RWPE1 (cell line): ENCODE measurements at regions not wholly inside any gene's neighbourhood (a gene's known extent, or its start where the extent isn't known, plus 50 kb on each side); places are given as distances from the start of the nearest gene placed in this dataset.

Source experiments
- CTCF ChIA-PET: fragments of 350-600 bp; sonication (Branson Sonifier 250); formaldehyde crosslinking; extraction: SDS; loops from one replicate; lab custom pipeline; 2021; lab: Yijun Ruan, JAX
- POLR2A ChIA-PET: fragments of 400-600 bp; formaldehyde crosslinking; extraction: SDS; loops from one replicate; lab custom pipeline; 2020; ENCODE audit warnings: antibody characterized with exemption; ENCODE audit not compliant: low non-redundant PET; lab: Yijun Ruan, JAX
- DNase-seq: peaks from one replicate; pipeline ENCODE4 v3.0.0; 2012; ENCODE audit warnings: low spot score
- H3K27ac ChIP-seq: fragments of 450-650 bp; 2 replicates; pipeline ENCODE4 v1.5.1; 2017
- TF ChIP-seq, protein P1 (sequence below): fragments of 450-650 bp; conservative IDR thresholded peaks from 2 replicates; pipeline ENCODE4 v1.5.1; 2017; ENCODE audit warnings: low read depth, mild to moderate bottlenecking

DNA sequence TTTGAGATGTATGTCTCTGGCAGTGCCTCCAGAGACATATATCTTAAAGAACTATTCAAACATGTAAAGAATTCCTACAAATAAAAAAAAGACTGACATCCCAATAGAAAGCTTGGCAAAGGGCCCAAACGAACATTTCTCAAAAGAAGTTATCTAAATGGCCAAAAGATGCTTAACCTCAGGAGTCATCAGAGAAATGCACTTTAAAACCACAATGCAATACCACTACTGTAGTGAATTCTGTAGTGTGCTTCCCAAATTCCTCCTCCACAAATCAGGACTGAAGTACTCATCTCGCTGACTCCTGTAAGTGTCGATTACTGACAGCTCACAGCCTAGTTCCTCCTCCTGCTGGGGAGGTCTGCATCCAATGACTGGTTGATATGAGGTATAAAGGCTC, 129.0 kb upstream of the MAMLD1 start:
- no peak overlapping the region for H3K27ac ChIP-seq
- no peak for DNase-seq
- TF ChIP-seq, protein P1, sequence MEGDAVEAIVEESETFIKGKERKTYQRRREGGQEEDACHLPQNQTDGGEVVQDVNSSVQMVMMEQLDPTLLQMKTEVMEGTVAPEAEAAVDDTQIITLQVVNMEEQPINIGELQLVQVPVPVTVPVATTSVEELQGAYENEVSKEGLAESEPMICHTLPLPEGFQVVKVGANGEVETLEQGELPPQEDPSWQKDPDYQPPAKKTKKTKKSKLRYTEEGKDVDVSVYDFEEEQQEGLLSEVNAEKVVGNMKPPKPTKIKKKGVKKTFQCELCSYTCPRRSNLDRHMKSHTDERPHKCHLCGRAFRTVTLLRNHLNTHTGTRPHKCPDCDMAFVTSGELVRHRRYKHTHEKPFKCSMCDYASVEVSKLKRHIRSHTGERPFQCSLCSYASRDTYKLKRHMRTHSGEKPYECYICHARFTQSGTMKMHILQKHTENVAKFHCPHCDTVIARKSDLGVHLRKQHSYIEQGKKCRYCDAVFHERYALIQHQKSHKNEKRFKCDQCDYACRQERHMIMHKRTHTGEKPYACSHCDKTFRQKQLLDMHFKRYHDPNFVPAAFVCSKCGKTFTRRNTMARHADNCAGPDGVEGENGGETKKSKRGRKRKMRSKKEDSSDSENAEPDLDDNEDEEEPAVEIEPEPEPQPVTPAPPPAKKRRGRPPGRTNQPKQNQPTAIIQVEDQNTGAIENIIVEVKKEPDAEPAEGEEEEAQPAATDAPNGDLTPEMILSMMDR = no peak
- ChIA-PET CTCF (no interaction called here), POLR2A (no interaction called here)

DNA sequence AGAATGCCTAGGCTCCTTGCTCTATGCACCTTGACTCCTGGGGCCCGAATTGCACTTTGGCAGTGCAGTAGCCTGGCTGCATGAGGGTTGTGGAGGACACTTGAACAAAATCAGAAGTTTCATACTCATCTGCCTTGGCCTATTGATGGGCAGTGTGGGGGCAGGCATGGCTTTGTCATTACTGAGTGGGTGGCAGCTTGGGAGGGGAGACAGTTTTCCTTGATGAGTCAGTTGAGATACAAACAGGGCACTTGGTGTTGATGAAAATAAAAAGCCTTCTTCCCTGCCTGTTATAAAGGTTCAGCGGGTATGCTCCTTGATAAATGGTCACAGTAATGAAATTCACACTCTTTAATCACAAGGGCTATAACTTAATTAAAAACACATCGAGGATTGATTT, 126.8 kb upstream of the MAMLD1 start:
- ChIA-PET POLR2A (no interaction called here), CTCF (interaction anchor here (0.6 kb wide), 1 partner anchor 89 kb away, joined by 4 read pairs; no protein-coding TSS in a partner anchor)
- H3K27ac ChIP-seq = no peak overlapping the region
- DNase-seq = no peak
- TF ChIP-seq, protein P1 = no peak

DNA sequence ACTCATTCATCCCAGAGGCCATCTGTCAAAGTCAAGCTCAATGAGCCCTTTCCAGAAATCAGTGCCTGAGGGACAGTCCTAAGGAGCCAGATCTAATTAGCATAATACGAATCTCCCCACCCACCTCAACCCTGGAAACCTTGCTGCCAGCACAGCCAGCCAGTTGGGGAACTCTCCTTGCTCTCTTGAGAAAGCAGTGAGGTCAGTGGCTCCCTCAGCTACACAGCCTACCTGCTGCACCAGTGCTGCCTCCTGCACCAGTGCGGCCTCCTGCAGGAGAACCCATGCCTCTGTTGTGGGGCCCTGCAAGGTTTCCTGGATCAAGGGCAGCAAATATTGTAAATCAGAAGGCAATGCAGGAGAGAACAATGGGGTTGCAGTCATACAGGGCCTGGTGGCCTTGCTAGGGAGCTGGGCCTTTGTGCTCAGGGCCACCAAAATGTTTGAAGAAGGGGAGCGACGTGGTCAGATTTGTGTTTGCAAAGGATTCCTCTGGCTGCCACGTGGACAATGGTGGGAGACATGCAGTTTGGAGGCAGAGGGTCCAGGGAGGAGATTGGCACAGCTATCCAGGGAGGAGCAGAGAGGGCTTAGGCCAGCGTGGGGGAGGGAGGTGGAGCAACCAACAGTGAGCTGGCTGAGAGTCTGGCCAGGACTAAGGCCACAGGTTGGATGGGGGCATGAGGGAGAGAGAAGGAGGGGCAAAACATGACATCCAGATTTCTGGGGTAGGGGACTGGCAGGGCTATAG, 124.3 kb upstream of the MAMLD1 start:
- no peak overlapping the region for H3K27ac ChIP-seq
- ChIA-PET POLR2A (no interaction called here), CTCF (no interaction called here)
- TF ChIP-seq, protein P1 = no peak
- no peak for DNase-seq

DNA sequence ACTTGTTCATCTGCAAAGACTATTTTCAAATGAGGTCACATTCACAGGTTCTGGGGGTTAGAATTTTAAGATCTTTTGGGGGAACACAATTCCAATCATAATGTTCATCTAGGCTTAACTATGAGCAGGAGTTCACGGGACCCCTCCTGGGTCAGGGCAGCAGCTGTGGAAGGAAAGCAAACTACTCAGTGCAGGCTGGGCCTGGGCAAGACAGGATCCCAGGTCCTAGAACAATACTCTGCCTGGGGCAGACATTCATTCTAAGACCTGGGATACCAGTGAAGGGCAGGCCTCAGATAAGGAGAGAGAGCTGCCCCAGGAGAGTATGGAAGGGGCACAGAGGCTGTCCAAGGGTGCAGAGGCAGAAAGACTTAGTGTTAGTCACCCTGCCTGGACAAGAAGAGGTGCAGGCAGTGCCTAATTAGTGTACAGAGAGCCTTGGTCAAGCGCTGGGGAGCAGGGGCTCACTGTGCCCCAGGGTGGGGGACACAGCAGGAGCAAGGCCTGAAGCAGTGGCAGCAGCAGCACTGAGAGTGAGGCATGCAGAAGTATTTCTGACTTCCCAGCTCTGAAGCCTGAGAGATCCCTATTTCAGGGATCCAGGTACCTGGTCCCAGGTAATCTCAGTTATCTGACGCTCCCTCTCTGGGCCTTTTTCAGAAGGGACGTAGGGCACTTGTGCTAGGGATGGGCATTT, 123.0 kb upstream of the MAMLD1 start:
- ChIA-PET CTCF (no interaction called here), POLR2A (no interaction called here)
- DNase-seq = no peak
- no peak overlapping the region for H3K27ac ChIP-seq
- TF ChIP-seq, protein P1 = no peak

DNA sequence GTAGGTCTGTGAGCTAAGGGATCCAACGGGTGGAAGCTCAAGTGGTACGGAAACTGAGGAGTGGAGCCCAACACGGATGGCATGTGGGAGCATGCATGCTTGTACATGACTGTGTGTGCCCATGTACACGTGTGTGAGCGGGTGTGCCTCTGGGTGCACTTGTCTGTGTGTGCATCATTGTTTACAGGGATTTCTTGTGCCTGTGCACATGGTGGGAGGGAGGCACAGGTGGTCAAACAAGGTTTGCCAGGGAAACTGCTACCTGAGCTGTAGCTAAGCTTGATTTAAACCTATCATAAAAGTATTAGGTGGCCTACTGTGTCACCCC, 122.5 kb upstream of the MAMLD1 start:
- TF ChIP-seq, protein P1 = no peak
- no peak for DNase-seq
- no peak overlapping the region for H3K27ac ChIP-seq
- ChIA-PET POLR2A (no interaction called here), CTCF (no interaction called here)

DNA sequence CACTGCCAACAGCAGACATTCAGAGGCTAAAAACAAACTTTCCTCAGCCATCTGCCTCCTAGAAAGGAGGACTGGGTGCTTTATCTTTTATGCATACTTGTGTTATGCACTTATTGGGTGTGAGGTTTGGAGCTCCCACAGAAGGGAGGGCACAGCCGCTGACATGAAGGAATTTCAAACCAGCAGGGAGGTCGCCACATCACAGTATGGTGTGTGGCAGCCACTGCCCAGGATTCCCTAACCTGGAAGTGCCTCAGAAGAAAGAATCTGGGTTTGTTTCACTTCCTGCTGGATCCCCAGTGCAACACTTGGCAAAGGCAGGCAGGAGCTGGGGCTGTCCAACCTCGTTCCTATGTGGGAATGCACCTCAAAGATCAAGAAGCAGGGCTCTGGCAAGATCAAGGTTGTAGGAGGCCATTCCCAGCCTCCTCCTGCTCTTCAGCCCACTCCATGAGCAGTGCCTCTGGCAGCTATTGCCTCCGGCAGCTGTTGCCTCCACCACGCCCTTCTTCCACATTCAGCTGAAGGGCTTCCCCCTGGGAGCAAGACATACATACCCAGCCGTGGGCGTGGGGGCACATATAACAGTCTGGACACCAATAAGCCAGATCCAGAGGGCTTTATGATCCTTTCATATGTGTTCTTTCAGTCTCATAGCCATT, 109.0 kb upstream of the MAMLD1 start:
- ChIA-PET CTCF (no interaction called here), POLR2A (no interaction called here)
- no peak overlapping the region for H3K27ac ChIP-seq
- TF ChIP-seq, protein P1 = no peak
- DNase-seq = no peak
